HG02610 (cell line): ENCODE measurements at regions not wholly inside any gene's neighbourhood (a gene's known extent, or its start where the extent isn't known, plus 50 kb on each side); places are given as distances from the start of the nearest gene placed in this dataset.

Experiments used
- ATAC-seq: cut with Tn5 transposase; IDR thresholded peaks from one replicate; pipeline ENCODE4 v1.9.1; 2021; ENCODE audit warnings: mild to moderate bottlenecking, moderate library complexity; ENCODE audit not compliant: unreplicated experiment

DNA sequence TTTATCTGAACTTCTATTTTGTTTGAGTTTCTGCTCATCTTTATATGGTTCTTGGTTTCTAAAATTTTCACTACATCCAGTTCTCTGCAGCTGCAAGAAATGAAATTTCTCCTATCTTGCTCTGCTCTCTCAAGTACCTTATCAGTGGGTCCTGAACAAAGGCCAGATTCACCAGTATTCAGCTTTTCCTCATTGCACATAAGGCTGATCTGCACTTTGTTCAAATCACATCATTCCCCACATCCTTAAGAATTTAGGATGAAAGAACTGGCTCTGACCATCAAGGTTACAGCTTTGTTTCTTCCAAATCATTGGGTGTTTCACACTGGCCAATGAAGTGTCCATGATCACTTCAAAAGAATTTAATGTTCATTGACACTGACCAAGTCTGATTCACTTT is 211.4 kb downstream of the GRIN2B start:
- ATAC-seq = no peak

DNA sequence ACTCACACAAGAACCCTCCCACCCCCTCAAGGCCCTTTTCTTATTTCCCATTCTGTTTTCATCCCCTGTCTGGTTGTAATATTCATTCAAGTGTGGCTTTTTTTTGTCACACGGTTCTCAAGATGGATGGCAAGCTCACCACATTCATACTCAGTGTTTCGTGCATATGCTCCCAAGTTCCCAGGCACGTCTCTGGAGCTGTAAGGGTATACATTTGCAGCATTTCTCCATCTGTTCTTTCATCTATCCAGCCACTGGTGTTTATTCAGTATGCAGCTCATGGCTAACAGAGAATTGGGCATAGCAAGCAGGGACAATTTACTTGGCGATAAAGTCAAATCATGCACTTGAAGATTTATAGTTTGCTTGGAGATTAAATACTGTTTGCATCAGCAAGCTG is 212.1 kb downstream of the GRIN2B start:
- ATAC-seq = no peak

DNA sequence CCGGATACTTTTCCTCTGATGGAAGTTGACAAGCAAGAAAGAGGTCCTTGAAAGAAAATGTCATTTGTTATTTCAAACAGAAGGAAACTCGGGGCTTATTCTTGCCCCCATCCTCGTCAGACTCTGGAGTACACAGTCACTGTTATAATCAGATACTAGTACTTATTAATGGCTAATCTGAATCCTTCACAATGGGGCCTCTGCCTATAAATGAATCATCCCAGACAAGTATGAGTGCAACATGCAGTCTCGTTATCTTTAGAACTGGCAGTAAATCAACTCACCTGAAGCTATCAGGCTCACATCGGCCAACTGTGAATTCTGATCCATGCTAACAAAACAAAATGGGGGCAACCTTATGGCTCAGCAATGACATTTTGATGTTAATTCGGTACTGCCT is 216.7 kb downstream of the GRIN2B start:
- no peak for ATAC-seq

DNA sequence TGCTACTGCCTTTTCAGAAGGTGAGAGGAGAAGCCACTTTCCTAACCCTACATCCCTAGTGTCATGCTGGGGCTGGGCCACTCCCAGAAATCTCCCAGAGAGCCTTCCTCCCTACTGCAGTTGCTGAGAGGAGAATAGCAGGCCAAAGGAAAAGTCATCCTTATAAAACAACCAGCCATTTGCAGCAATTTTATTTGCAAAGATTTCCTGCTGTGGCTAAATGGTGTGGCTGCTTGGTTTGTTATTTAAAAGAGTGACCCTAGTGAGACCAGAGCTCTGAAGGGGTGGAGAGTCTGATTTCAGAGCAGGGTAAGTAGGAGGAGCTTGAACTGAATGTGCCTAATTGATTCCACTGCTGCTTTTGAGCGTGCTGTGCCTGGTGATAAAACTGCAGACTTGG is 232.0 kb downstream of the GRIN2B start:
- no peak for ATAC-seq

DNA sequence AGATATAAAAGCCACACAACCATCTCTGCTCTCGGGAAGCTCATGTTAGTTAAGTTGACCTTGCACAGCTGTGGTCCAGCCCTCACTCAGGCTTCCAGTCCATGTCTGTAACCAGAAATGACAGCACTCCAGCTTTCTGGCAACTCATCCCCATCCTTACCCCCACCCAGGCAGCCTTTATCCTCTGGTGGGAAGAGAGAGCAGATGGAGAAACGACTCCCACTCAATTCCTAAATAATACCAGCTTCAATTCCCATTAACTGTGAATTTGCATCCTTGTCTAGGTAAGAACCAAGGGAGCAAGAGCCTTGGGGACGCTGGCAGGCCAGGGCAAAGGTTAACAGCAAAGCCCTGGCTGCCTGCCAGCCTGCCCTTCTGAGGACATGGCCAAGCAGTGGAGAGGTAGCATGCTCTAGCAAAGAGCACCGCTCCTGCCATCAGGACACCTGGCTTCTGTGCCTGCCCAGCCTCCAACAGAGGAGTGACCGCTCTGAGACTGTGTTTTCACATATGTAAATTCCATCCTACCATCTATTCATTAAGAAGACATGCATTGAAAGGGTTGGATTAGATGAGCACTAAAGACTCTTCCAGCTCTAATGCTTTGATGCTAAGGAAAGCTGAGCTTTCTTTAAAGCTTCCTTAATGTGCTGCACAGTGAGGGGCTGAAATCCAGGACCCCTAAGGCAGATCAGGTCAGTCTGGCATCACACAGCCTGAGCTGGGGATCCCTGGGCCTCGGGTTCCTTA is 236.1 kb downstream of the GRIN2B start:
- no peak for ATAC-seq

DNA sequence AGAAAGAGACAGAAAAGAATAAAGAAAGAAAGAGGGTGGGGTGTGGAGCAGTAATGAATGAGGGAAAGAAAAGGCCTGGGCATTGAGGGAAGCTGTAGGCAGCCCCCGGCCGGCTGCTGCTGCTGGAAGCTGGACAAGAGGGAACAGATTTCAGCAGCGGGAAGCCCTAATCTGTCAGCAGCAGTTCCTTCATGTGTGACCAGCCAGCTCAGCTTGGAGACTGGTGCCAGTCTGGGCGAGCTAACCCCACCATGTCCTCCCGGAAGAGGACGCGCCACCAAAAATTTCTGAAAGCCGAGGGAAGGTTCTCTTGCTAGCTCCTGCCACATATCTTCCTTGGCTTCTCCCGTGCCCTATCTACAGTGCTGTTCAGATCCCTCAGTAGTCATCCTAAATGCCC is 236.8 kb downstream of the GRIN2B start:
- no peak for ATAC-seq

DNA sequence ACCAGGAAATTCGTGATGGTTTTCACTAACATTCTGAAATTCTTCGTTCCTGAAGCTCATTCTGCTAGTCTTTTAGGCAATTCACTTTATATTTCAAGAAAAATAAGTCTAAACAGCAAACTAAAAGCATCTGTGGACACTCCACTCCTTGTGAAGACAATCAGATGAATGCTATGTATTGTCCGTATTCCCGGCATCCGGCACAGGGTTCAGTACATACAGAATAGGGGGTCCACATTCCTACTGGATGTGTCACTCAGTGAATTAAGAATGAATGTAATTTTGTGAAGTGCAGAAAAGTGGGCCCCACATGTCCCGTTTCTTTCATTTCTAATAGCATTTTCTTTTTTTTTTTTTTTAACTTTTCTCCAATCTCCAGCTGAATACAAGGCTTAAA is 241.3 kb downstream of the GRIN2B start:
- ATAC-seq = no peak

DNA sequence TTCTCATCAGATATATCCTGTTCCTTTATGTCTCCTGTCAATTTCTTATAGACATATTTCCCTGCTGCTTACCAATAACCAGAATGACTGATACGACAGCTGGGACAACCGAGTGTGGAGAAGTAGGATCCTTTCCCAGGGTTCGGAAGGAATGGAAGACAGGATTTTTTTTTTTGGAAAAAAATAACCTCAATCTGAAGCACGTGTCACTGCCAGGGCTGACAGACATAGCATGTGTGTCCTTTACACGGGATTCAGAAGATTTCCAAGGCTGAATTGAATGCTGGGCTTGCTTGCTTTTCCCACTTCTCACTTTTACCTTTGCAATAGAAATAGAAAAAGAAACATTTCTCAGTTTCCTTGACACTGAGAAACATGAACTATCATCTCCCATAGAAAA is 245.7 kb downstream of the GRIN2B start:
- no peak for ATAC-seq

DNA sequence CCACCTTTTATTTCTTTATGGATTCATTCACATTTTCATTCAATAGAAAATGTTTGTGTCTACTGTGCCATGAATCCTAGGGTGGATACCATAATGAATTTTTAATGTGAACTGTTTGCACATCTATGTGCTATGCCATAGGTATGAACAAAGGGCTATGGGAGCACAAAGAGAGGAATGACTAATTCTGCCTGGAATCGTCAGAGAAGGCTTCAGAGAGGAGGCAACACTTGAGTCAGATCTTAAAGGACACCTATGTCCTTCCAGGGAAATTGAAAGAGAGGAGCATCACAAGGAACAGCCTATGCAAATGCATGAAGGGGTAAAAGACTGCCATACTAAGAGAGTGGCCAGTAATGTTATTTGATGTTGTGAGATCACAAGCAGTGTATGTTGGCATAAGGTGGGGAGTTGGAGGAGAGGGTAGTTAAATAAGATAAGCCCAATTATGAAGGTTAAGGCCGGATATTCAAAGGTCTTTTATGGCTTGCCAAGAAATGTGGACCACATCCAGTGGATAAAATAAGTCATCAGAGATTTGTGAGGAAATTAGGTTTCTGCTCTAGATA is 246.7 kb downstream of the GRIN2B start:
- ATAC-seq = no peak

DNA sequence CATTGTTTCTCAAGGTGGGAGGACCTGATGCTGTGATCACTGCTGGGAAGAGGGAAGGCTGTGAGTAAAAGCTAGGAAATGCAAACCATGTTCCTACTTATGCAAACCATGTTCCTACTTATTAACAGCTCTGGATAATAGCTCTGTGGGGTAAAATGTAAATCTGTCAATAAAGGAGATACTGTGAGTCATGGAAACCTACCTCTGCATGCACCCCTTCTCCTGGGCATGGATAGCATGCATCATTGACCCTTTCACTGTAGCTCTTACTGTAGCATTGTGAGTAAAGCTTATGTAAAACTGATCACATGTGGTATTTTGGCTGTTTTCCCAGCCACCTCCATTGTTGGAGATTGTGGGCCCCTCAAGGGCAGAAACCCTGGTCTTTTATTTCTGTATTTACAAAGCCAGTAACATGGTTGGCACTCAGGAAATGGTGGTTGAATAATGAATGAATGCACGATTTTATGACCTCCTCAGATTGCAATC is 253.7 kb downstream of the GRIN2B start:
- no peak for ATAC-seq

DNA sequence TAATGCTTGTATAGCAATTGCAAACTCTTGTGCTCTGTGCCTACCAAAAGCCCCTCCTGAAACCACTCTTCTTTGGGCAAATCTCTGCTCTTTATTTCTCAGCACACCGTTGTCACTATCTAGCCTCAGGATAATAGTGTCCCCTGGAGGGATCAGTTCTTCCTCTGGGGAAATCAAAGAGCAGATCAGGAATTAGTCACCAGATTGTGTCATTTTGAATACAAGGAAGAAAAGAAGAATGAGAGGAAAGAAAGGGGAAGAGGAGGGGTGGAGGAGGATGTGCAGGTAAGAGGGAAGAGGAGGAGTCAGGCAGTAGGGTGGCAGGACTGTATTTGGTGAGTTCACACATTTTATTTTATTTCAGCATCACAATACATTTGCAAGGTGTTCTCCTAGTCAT is 256.4 kb downstream of the GRIN2B start:
- ATAC-seq = no peak

DNA sequence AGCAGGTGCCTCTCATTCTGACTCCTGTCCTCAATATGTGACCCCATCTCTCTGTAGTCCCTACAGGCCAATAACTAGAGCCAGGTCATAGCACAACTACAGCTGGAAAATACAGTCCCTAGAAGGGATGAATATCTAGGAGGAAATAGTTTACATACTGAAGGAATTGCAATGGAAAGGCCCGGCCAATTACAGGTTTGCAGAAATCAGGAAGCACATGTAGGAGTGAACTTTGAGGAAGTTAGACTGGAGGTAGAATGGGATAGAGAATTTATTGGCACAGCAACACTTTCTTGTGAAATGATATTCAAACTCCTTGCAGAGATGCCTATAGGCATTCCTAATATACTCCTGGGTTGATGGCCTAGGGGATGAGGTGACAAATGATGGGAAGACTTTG is 257.3 kb downstream of the GRIN2B start:
- no peak for ATAC-seq

DNA sequence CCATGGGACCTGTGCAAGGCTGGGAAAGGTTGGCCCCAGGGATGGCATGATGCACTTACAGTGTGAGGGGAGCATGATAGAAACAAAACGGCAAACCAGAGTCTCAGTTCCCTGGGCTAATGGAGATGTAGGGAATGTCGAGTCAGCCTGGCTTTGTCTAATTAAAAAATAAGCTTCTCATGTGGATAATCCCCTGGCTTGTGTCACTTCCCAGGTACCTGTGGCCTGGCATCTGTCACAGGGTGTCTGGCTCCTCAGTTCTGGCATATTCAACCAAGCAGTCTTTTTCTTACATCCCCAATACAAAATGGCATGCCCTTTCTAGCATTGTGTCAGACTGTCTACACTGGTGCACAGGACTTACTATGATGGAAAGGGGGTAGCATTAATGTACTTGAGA is 261.4 kb downstream of the GRIN2B start:
- ATAC-seq = no peak

DNA sequence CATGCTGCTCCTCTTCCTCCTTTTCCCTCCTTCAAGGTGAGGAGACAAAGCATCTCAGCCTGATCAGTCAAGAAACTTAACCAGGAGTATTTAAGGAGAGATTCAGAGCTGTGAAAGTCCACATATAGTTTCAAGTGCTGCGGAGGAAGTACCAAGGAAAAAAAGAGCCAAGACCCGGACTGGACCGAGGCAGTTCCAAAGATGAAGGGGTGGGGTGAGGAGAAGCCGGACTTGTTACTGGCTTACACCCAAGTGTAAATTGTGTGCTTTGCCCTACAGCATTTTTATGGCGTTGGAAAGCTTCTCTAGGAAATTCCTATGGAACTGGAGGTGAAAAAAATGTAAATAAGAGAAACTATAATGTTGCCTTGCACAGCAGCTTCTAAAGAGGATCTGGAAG is 263.1 kb downstream of the GRIN2B start:
- no peak for ATAC-seq

DNA sequence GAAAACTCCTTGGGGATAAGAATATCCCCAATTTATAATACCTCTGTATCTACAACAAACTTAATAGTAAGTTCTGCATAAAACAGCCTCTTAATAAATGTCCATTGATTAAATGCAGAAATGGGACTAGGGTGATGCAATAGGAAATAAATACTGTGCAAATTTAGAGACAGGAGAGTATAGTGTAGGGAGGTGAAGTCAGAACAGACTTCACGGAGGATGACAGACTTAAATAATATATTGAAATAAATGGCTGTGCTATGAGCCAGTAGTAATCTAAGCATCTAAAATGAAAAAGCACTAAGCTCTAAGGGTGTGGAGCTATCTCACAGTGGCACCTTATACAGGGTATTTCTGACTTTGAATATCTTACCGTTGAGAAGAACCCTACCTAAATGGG is 265.3 kb downstream of the GRIN2B start:
- no peak for ATAC-seq

DNA sequence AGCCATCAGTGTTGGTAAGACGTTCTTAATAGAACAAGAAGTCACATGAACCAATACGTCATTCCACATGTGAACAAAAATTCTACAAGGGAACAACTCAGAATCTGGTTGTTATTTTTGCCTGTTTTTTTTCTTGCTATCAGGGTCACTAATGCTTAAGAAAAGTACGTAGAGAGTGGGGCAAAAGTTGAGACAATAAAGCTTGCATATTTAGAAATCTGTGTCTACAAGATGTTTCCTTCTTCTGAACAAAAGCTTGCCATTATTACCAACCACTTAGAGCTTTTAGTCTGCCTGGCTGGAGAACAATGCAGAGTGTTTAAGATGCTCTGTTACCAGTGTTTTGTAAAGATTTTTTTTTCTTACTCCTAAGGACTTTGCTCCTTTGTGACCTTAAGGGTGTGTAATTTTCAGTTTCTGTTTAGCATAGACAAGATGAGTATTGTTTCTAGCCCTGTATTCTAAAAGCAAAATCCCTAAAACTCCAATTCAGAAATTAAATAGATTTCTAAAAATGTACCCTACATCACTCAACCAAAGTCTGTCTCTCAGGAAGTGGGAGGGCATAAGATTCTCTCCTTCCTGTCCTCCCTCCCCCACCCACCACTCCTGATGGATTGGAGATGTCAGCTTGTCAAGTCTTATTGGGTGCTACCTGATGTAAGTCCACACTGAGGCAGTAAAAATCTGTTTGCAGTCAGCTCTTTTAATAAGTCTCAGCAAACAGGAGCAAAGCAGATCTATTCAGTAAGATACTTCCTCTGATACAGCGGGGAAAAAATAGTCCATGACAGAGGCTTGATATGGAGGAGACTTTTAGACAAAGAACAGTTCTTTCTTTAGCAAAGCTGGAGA is 267.6 kb downstream of the GRIN2B start:
- no peak for ATAC-seq

DNA sequence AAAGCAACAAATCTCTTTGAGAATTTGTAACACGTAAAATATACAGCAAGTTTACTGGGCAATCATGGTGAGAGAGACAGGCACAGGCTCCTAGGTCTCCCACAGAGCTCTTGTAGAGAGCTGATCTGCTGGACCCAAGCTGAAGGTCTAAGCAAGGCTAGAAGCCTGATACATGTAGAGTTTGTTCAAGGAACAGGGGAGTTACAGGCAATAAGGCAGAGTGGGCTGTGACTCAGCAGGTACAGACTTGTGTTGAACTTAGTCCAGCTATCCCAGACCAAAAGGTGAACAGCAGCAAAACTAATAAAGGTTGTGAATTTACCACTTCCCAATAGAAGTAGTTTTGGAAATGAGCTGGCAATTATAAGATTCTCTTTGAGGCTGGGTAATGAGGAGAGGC is 273.6 kb downstream of the GRIN2B start:
- ATAC-seq = no peak

DNA sequence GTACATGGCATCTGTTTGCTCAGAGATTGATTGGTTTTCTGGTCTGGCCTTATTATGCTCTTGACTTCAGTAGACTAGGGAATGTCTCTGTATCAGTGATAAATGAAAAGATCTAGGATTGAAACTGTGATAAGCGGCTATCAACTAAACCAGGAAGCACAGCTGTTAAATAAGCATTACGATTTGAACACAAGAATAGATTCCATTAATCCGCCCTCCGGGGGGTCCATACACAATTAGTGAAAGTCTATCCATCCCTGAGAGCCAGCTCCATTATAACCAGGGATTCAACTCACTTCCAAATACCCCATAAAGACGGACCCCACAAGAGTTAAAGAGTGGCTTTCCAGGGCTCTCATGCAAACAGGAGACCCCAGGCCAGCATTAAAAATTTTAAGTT is 279.0 kb downstream of the GRIN2B start:
- ATAC-seq = no peak

DNA sequence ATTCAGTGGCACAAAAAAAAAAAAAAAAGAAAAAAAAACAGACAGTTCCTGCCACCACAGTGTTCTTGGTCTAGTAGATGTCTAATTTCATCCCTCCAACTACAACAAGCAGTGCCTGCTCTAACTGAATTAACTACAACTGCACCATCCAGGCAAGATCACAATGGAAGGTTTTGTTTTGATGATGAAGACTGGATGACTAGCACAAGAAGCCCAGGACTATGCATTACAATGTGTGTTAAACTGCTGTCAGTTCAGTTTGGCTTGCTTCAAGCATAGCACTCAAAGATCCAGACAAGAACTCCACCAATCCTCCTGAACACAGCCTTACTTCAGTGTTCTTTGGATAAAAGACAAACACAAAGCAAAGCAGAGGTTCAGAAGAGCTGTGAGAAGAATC is 279.9 kb downstream of the GRIN2B start:
- ATAC-seq = no peak

DNA sequence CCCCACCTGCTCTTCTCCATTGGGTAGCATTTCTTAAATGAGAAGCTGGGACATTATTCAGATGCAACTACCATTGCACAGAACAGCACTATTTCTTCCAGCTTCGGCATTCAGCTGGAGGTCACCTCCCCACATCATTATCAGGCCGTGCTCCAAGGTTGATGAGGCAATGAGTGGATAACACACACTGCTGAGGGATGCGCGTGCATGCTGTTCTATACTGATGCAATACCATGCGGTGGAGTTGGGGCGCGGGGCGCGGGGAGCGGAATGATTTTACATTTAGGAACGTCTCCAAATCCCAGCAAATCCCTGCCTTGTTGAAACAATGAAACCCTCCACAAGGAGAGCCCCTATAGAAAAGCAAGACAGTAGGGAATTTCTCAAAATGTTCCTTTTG is 283.4 kb downstream of the GRIN2B start:
- ATAC-seq = no peak

DNA sequence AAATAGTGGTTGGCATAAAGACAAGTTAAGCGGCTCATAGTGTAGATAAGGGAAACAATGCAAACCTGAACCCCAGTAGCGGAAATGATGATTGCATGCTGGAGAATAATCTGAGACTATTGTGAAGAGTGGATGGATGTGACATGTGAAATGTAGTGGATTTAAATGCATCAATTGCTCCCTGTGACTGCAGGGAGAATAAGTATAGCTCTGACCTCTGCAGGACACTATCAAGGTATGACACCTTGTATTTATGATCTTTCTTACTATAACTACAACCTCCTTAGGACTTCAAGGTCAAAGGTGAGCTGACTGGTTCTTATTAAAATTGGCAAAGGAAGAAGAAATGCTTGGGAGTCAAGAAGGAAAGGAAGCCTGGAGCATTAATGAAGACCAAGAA is 285.6 kb downstream of the GRIN2B start:
- no peak for ATAC-seq

DNA sequence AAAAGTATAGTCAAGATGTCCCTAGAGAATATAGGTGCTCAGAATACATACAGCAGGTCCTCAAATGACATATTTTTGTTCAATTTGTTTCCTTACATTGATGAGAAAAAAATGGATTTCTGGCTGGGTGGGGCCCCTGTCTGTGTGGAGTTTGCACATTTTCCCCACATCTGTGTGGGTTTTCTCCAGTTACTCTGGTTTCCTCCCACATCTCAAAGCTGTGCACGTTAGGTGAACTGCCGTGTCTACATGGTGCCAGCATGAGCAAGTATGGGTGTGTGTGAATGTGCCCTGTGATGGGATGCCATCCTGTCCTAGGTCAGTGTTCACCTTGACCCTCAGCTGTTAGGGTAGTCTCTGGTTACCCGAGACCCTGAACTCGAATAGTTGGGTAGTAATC is 289.1 kb downstream of the GRIN2B start:
- ATAC-seq = no peak
